HCT116 (cell line): ENCODE measurements at regions not wholly inside any gene's neighbourhood (a gene's known extent, or its start where the extent isn't known, plus 50 kb on each side); places are given as distances from the start of the nearest gene placed in this dataset.

Experiments
- ATAC-seq: fragments of 200-7000 bp; cut with Tn5 transposase; 2 replicates; pipeline ENCODE4 v1.9.1; 2020; ENCODE audit warnings: mild to moderate bottlenecking, moderate library complexity
- BruUV-seq: library from RNA; stranded (reverse); fragments of 400-500 nt; replicated peaks from 2 replicates; lab custom pipeline; 2021; lab: Mats Ljungman, UMichigan
- CTCF ChIA-PET: fragments of 300-600 bp; sonication (Branson Sonifier 250); formaldehyde crosslinking; loops from one replicate; lab custom pipeline; 2021; ENCODE audit warnings: antibody characterized with exemption; lab: Charles Lee
- POLR2A ChIA-PET: fragments of 300-600, 350-600 bp; sonication (Branson Sonifier 250); formaldehyde crosslinking; loops from one replicate; lab custom pipeline; 2021; ENCODE audit warnings: antibody characterized with exemption; lab: Charles Lee
- RAD21 ChIA-PET, 2 experiments: fragments of 300-600 bp; sonication (Branson Sonifier 250); formaldehyde crosslinking; loops; one replicate each; lab custom pipeline; 2023; ENCODE audit warnings: low total read pairs in 2 of 2; ENCODE audit not compliant: uncharacterized antibody in 2 of 2, unreplicated experiment in 2 of 2, low non-redundant PET in 1 of 2; lab: Charles Lee
- DNase-seq: peaks from one replicate; pipeline ENCODE4 v3.0.0-alpha.2; 2010; ENCODE audit warnings: low read depth, low spot score
- H2AFZ ChIP-seq: fragments of 200-600 bp; shearing (Covaris generic), sonication (generic); 2 replicates; pipeline ENCODE4 v1.6.1; 2017; ENCODE audit warnings: low read depth, mixed run types, mixed read lengths, antibody characterized with exemption, low read length; ENCODE audit not compliant: poor library complexity, severe bottlenecking
- H3K27ac ChIP-seq: 2 replicates; pipeline ENCODE4 v1.5.1; 2012; ENCODE audit warnings: low read depth, low read length
- H3K27me3 ChIP-seq: fragments of 200-600 bp; sonication (generic); 2 replicates; pipeline ENCODE4 v1.6.1; 2016; ENCODE audit warnings: mixed run types, low read length, mixed read lengths; ENCODE audit not compliant: insufficient read depth
- H3K36me3 ChIP-seq, 2 experiments: fragments of 200-500 bp in 1 of 2; fragments of 200-600 bp in 1 of 2; sonication (Bioruptor generic) in 1 of 2; sonication (generic) in 1 of 2; 2 replicates each; pipeline versions ENCODE4 v1.5.1 to v1.6.1; 2014 to 2016; ENCODE audit warnings: low read length in 2 of 2, inconsistent platforms in 1 of 2, mixed read lengths in 1 of 2, mixed run types in 1 of 2; ENCODE audit not compliant: insufficient read depth in 2 of 2, control insufficient read depth in 1 of 2
- H3K4me1 ChIP-seq, 2 experiments: fragments of 200-600 bp in 1 of 2; sonication (generic) in 1 of 2; 2 replicates each; pipeline versions ENCODE4 v1.5.1 to v1.6.1; 2012 to 2017; ENCODE audit warnings: low read length in 2 of 2, inconsistent platforms in 1 of 2, mild to moderate bottlenecking in 1 of 2, mixed read lengths in 1 of 2, mixed run types in 1 of 2, moderate library complexity in 1 of 2; ENCODE audit not compliant: insufficient read depth in 2 of 2, control insufficient read depth in 1 of 2
- H3K4me2 ChIP-seq: fragments of 200-600 bp; sonication (generic); 2 replicates; pipeline ENCODE4 v1.6.1; 2017; ENCODE audit warnings: mixed run types, low read length, mixed read lengths
- H3K4me3 ChIP-seq, 2 experiments: fragments of 200-600 bp in 1 of 2; sonication (generic) in 1 of 2; replicated peaks in 1 of 2; 2 replicates each; pipeline ENCODE4 v1.5.1; 2011 to 2016; ENCODE audit warnings: low read length in 2 of 2, control low read depth in 1 of 2, low read depth in 1 of 2, mild to moderate bottlenecking in 1 of 2, mixed read lengths in 1 of 2, mixed run types in 1 of 2
- H3K79me2 ChIP-seq: fragments of 200-600 bp; sonication (generic); 2 replicates; pipeline ENCODE4 v1.6.1; 2017; ENCODE audit warnings: mild to moderate bottlenecking, mixed run types, low read length, moderate library complexity, mixed read lengths; ENCODE audit not compliant: insufficient read depth
- H3K9ac ChIP-seq: fragments of 200-600 bp; sonication (generic); 2 replicates; pipeline ENCODE4 v1.6.1; 2016; ENCODE audit warnings: low read length, mixed read lengths
- H3K9me2 ChIP-seq: fragments of 200-600 bp; sonication (generic), shearing (Covaris generic); 2 replicates; pipeline ENCODE4 v1.6.1; 2017; ENCODE audit warnings: mixed run types, mild to moderate bottlenecking, moderate library complexity; ENCODE audit not compliant: insufficient read depth
- H3K9me3 ChIP-seq, 2 experiments: fragments of 200-500 bp in 1 of 2; fragments of 200-600 bp in 1 of 2; sonication (Bioruptor generic) in 1 of 2; sonication (generic) in 1 of 2; 2 replicates each; pipeline ENCODE4 v1.6.1; 2014 to 2017; ENCODE audit warnings: low read length in 2 of 2, mixed read lengths in 2 of 2, inconsistent platforms in 1 of 2, low read depth in 1 of 2, mild to moderate bottlenecking in 1 of 2, mixed run types in 1 of 2, moderate library complexity in 1 of 2; ENCODE audit not compliant: control insufficient read depth in 1 of 2, insufficient read depth in 1 of 2
- H4K20me1 ChIP-seq: fragments of 200-600 bp; sonication (generic), shearing (Covaris generic); 2 replicates; pipeline ENCODE4 v1.6.1; 2017; ENCODE audit warnings: mixed run types, mild to moderate bottlenecking, moderate library complexity; ENCODE audit not compliant: insufficient read depth
- CEBPB ChIP-seq: IDR thresholded peaks from 2 replicates; pipeline ENCODE4 v1.6.1; 2012; ENCODE audit warnings: low read depth
- EGR1 ChIP-seq: IDR thresholded peaks from 2 replicates; pipeline ENCODE4 v1.6.1; 2012; ENCODE audit warnings: low read depth
- JUND ChIP-seq: IDR thresholded peaks from 2 replicates; pipeline ENCODE4 v1.6.1; 2012
- POLR2AphosphoS5 ChIP-seq: IDR thresholded peaks from 2 replicates; pipeline ENCODE4 v1.6.1; 2011; ENCODE audit warnings: mild to moderate bottlenecking, low read depth, low read length, moderate library complexity
- REST ChIP-seq: IDR thresholded peaks from 2 replicates; pipeline ENCODE4 v1.6.1; 2012; ENCODE audit warnings: low read depth
- SIN3A ChIP-seq: IDR thresholded peaks from 2 replicates; pipeline ENCODE4 v1.6.1; 2012; ENCODE audit warnings: low read depth
- SRF ChIP-seq: IDR thresholded peaks from 2 replicates; pipeline ENCODE4 v1.6.1; 2012; ENCODE audit warnings: low read depth
- ZFX ChIP-seq: fragments of 450-650 bp; IDR thresholded peaks from 2 replicates; pipeline ENCODE4 v1.6.1; 2017
- ZNF274 ChIP-seq: fragments of 200-500 bp; sonication (Bioruptor generic); IDR thresholded peaks from 2 replicates; pipeline ENCODE4 v1.6.1; 2014; ENCODE audit warnings: mild to moderate bottlenecking, low read depth, low read length, inconsistent platforms
- intact Hi-C: fragments of 100-400 bp; cut with micrococcal nuclease; formaldehyde crosslinking; loops from 2 replicates; pipeline ENCODE4 v1.10.0; 2022

DNA sequence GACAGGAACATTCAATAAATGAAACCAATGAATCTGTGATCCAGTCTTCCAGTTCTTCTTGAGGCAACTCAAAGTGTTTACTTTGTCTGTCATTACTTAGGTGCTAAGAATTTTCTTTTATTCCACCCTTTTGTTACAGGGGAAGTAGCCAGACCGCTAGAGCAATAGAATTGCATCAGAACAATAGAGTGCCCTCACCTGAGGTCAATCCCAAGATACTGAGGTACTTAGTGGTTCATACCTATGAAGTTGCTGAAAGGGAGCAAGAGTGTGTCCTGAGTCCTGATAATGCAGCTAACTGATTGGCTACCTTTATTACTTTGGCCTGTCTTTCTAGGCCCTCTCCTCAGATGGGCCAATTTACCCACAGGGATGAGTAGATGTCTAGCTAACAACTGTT is 359.4 kb upstream of the KCNH7 start:
- Histone ChIP-seq H2AFZ (no peak overlapping the region), H3K4me2 (no peak overlapping the region), H3K9me3 (no peaks in the 10 kb centered on the region), H3K79me2 (no peaks in the 10 kb centered on the region), H3K9ac (no peak overlapping the region), H3K27ac (no peak overlapping the region), H4K20me1 (no peaks in the 10 kb centered on the region), H3K4me1 (no peaks in the 10 kb centered on the region), H3K27me3 (0 out of 2 replicates have a peak, but pooled peaks cover 7% of the 10 kb centered on the region), H3K9me2 (no peaks in the 10 kb centered on the region), H3K36me3 (no peaks in the 10 kb centered on the region), H3K4me3 (no peak overlapping the region)
- ChIA-PET CTCF (no interaction called here), POLR2A (no interaction called here), RAD21 (no interaction called here)
- intact Hi-C loops = no loop called here
- TF ChIP-seq ZFX = no peak
- TF ChIP-seq EGR1 = no peak
- no peak for TF ChIP-seq SRF
- TF ChIP-seq POLR2AphosphoS5 = no peak
- TF ChIP-seq REST = no peak
- TF ChIP-seq SIN3A = no peak
- no peak for TF ChIP-seq CEBPB
- TF ChIP-seq JUND = no peak
- TF ChIP-seq ZNF274 = no peak
- no peak for ATAC-seq
- BruUV-seq = no TSS peak
- no peak for DNase-seq
